Sigmoid colon (tissue), 4 donors: ENCODE measurements at regions not wholly inside any gene's neighbourhood (a gene's known extent, or its start where the extent isn't known, plus 50 kb on each side); places are given as distances from the start of the nearest gene placed in this dataset.

Experiments used
- CTCF ChIP-seq, 4 experiments: fragments of 450-650 bp in 3 of 4; fragments of 200-600 bp in 1 of 4; IDR thresholded peaks; one replicate each; pipeline ENCODE4 v1.5.1; 2016 to 2019; ENCODE audit warnings: antibody characterized with exemption in 4 of 4, mild to moderate bottlenecking in 3 of 4, moderate library complexity in 2 of 4
- POLR2AphosphoS5 ChIP-seq, 4 donors: sonication (generic); formaldehyde crosslinking; IDR thresholded peaks; one replicate each; pipeline ENCODE4 v1.6.1; 2017; ENCODE audit warnings: antibody characterized with exemption in 4 of 4

DNA sequence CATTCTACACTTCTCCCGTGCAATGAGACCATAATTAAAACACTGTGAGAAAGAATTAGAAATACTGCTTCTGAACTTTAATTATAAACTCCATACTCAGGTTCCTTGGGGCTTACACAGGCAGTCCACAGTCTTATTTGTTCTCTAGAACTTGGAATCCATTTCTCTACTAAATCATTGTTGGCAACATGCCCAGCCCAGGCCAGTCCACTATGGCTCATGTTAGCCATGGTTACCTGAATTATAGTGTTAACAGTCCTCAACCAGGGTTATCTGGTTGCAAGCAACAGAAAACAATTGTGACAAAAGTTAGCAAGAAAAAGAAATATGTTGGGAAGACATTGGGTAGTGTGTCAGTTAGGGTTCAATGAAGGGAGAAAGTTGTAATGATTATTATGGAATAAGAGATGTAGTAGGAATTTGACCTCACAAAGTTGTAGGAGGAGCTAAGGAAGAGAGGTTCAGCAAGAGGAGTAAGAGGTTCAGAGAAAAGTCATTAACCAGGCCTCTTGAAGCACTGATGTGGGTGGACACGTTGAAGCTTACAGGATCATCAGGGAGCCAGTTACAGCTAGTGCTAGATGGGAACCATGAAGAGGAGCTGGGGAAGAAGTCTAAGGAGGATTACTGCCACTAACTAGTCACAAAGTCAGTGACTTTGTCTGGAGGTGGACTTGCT lies 120.2 kb upstream of the ADRA1D start:
- TF ChIP-seq CTCF (IDR thresholded peaks at IDR 0.05) (no peak), POLR2AphosphoS5 (IDR thresholded peaks at IDR 0.05) (no peak)
